GM19240 (cell line): ENCODE measurements at regions not wholly inside any gene's neighbourhood (a gene's known extent, or its start where the extent isn't known, plus 50 kb on each side); places are given as distances from the start of the nearest gene placed in this dataset.
A peak's percentile ranks its signal among the peaks of the same experiment; 100 is the strongest.
"Not testable (repeated sequence)": the region's sequence is repeated elsewhere in the genome, so short reads cannot be mapped to it uniquely, and the experiment has no call there.

Experiments
- DNase-seq: peaks from one replicate; pipeline ENCODE4 v3.0.0; 2011; ENCODE audit warnings: low spot score; ENCODE audit not compliant: insufficient read length

- not testable (repeated sequence) for DNase-seq
Measured at GRCh38 chr15:38797506-38797905, 232.9 kb upstream of the RASGRP1 start.

DNA sequence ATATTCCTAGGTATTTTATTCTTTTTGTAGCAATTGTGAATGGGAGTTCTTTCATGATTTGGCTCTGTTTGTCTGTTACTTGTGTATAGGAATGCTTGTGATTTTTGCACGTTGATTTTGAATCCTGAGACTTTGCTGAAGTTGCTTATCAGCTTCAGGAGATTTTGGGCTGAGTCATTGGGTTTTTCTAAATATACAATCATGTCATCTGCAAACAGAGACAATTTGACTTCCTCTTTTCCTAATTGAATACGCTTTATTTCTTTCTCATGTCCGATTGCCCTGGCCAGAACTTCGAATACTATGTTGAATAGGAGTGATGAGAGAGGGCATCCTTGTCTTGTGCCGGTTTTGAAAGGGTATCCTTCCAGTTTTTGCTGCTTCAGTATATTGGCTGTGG, 234.6 kb upstream of the RASGRP1 start:
- not testable (repeated sequence) for DNase-seq

- no peak for DNase-seq
Measured at GRCh38 chr15:38809621-38810020, 245.0 kb upstream of the RASGRP1 start.

- DNase-seq = no peak
Measured at GRCh38 chr15:38810686-38811085, 246.1 kb upstream of the RASGRP1 start.

- not testable (repeated sequence) for DNase-seq
Measured at GRCh38 chr15:38814254-38814653, 249.6 kb upstream of the RASGRP1 start.

DNA sequence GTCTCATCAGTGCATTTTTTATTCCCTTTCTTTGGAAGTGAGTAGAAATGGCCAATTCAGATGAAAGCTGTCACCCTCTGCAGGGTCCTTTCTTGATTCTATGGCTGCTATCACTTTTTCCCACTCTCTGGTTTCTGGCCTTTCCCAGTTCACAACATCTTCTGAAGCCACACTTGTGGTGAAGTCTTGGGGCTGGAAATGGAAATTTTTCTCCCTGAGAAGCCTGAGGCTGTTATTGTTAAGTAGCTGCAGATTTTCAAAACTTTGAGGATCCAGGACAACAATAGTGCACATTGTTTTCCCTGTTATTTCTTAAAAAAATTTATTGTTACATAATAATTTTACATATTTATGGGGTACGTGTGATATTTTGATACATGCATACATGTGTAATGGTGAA, 250.3 kb upstream of the RASGRP1 start:
- no peak for DNase-seq

GRCh38 chr15:38817427-38818156, 253.0 kb upstream of the RASGRP1 start:
- DNase-seq = peak; percentile 24

DNA sequence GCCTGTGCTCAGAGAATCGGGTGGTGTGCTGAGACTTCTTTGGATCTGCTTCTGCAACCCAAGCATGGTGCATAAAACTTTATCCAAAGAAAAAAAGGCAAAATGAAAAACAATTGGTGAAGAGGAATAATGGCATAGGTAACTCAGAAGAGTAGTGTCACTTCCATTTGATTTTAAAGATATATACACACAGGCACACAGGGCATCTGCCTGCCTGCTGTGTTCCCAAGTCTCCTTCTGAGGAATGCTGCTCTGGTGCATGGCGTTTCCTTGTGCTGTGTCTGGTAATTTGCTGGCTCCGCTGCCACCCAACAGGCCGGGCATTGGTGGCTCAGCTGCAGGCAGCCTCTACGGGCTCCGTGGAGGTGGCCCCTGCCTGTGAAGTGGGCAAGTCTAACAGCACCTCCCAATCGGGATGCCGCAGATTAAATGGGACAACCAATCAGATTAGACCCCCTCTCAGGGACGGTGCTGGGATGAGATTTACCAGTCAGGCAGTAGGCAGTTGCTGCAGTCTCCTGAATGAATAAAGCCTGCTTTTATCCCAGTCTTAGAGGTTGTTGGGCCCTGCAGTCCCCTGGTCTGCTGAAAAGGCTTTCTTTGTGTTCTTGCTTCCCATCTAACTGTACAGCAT, 253.7 kb upstream of the RASGRP1 start:
- DNase-seq = no peak

DNA sequence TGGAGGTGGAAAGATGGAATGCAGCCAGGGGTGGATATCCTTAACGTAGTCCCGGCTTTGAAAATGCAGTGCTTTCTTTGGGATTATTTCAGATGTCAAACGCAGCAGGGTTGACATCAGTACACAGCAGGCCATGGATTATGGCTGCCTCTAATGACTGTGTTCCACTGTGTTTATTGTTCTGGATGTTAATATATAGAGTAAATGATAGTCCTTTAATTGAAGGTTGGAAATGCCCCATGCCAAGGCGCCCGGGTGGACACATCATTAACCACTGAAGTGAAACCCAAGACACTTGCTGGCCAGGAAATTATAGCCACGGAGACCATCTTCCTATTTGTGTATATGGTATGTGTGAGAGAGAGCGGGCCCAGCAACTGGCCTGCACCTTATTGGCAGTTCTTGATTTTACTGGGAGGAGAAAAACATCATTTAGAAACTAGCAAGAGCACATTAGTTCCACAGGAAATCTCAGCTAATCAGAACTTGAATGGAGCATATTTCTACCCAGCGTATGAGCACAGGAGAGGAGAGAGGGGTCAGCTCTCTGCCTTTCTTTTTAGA, 254.9 kb upstream of the RASGRP1 start:
- no peak for DNase-seq

GRCh38 chr15:38823263-38823662, 258.6 kb upstream of the RASGRP1 start:
- no peak for DNase-seq

DNA sequence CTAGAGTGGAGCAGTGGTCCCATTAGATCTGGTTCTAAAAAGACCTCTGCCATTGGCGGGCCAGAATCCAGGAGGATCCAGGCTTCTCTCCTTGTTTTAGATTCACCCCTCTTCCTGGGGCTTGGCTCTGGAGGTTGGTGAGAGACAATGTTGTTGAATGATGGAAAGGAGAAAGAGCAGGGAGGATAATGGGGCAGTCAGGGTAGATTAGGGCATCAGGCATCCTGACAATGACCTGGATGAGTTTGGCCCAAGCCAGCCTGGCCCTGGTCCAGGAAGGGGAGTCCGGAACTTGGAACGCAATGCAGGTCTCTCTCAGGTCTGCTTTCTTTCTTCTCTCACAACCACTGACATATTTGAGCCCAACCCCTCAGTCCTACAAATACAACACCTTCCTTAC, 260.1 kb upstream of the RASGRP1 start:
- DNase-seq = no peak

DNA sequence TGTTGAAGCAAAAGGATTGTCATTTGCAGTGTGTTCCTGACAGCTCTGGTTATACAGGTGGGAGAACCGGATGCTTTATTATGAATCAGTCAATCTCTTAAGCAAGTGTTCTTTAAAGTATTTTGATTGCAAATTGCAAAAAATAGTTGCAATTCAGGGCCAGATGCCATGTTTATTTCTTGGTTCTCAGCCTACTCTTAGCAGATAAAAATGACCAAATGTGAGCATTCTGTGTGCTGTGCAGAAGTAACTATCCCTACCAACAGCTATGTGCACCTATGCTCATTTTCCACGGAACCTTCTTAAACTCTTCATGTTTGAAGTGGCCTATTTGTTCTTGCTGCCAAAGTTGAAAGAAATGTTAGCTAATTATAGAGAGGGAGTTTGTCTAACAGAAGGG, 262.3 kb upstream of the RASGRP1 start:
- no peak for DNase-seq

- no peak for DNase-seq
Measured at GRCh38 chr15:38828031-38828532, 263.5 kb upstream of the RASGRP1 start.

- no peak for DNase-seq
Measured at GRCh38 chr15:38829086-38829485, 264.5 kb upstream of the RASGRP1 start.

GRCh38 chr15:38842226-38842625, 277.6 kb upstream of the RASGRP1 start:
- DNase-seq = no peak

- no peak for DNase-seq
Measured at GRCh38 chr15:38843051-38843501, 278.5 kb upstream of the RASGRP1 start.

DNA sequence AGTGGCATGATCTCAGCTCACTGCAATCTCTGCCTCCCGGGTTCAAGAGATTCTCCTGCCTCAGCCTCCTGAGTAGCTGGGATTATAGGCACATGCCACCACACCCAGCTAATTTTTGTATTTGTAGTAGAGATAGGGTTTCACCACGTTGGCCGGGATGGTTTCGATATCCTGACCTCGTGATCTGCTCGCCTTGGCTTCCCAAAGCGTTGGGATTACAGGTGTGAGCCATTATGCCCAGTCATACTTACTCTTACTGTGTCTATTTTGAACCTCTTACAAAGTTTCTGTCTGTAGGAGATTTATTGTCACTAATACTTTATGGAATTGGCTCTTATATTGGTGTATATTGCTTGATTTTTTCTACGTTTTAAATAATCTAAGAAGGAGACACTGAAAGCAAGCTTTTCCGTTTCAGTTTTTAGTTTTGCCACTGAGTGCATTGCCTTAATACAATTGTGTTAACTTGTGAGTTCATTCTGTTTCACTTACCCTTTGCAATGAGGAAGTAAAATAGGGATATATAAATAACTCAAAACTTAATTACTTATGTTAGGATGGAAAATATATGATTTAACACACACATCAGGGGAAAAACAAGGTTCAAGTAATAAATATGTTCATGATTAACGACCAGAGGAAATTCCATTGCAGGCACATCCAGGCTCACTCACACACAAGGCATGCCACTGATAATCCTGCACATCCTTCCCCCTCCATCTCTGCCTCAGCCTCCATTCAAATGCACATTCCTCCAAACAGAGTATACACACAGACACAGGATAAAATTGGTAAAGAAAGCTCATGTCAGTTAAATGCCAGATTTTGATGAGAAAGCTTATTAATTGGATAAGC, 279.3 kb upstream of the RASGRP1 start:
- DNase-seq = no peak

DNA sequence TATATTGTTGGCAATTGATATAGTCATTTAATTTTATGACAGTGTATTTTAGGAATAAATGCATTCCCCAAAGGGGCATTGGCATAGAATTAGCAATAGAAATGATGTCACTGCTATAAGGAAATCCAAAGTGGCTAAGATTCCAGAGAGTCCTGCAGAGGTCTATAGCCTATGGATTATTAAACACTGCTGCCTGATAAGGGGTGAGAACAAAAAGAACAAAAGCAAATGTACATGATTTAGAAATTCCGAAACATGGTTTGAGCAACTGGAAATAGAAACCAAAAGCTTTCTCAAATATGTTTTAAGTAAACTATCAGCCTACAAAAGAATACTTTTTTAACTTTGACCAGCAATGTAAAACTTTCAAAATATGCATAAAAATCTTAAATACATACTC, 280.1 kb upstream of the RASGRP1 start:
- no peak for DNase-seq

DNA sequence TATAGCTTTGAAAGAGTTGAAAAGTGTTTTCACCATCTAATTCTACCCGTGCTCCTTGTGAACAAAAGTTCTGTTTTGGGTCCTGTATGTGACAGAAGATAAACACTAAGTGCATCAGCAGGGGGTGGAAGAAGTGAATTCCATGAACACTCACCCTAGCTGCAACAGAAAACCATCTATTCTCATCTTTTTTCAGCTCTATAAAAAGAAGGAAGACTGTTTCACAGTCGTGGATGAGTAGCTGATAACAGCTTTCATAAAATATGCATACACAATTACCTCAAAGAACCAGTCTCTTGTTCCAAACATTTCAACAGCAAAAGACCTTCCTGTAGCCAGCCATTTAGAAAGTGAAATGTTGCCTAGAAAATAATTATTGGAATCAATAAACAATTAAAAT, 281.7 kb upstream of the RASGRP1 start:
- DNase-seq = no peak

DNA sequence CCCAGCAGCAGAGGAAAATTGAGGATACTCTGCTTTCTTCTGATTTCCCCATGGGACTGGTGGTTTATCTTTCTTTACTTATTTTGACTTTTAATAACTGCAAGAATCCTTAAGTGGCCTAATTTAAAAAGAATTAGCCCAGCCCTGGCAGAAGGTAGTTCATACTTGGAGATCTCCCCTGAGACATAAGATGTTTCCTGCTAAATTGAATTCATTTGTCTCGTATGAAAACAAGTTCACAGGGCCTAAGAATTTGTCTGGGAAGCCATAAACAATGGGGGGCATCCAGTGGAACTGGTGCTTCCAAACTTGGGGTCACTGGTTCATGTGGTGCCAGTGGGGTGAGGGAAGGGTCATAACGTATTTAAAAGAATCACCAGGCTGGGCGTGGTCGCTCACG, 283.1 kb upstream of the RASGRP1 start:
- no peak for DNase-seq

DNA sequence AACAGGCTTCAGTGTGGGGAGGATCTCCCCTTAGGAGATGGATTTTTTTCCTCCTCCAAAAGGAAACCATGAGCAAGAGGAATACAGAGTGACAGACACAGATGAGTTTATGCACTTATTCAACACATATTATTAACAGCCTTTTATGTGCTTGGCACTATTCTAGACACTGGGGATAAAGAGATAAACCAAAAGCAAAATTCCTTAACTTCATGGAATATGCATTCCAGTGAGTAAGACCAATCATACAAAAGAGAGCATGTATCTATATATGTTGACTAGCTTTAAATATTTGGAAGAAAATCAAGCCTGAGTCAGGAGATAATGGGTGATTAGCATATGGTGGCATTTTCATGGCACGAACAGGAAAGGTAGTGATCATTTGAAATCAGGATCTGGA, 284.4 kb upstream of the RASGRP1 start:
- DNase-seq = no peak

GRCh38 chr15:38852188-38852587, 287.6 kb upstream of the RASGRP1 start:
- DNase-seq = not testable (repeated sequence)
